ENCODE measurements at regions not wholly inside any gene's neighbourhood (a gene's known extent, or its start where the extent isn't known, plus 50 kb on each side); places are given as distances from the start of the nearest gene placed in this dataset.

- H3K9me2 ChIP-seq (replicated peaks; ENCODE audit: insufficient read depth, low read length): no peaks in the 10 kb centered on the region
- no peaks in the 10 kb centered on the region for H3K79me2 ChIP-seq (ENCODE audit: insufficient read depth, low read length)
- no peaks in the 10 kb centered on the region; the same call in 1 of the 2 replicates for H3K9me3 ChIP-seq (ENCODE audit: insufficient read depth, low read length)
- TF ChIP-seq EZH2phosphoT487 (conservative IDR thresholded peaks at IDR 0.05; ENCODE audit: low read length) (no peak), CTCF (IDR thresholded peaks at IDR 0.05; ENCODE audit: insufficient read depth, low read length, poor library complexity, severe bottlenecking) (no peak)
- H3K27ac ChIP-seq (ENCODE audit: low read depth, low read length): no peak overlapping the region
- H3K27me3 ChIP-seq (ENCODE audit: low read length): no peaks in the 10 kb centered on the region
- H3K4me2 ChIP-seq (ENCODE audit: low read depth, low read length, poor library complexity, severe bottlenecking): no peak overlapping the region
- H2AFZ ChIP-seq (ENCODE audit: low read depth, low read length, severe bottlenecking): no peak overlapping the region
- no peak overlapping the region for H3K4me3 ChIP-seq (ENCODE audit: insufficient read depth, low read length, poor library complexity, severe bottlenecking)
- H3K36me3 ChIP-seq (ENCODE audit: low read length): no peaks in the 10 kb centered on the region
- no peaks in the 10 kb centered on the region for H4K20me1 ChIP-seq (ENCODE audit: low read depth, low read length)
- H3F3A ChIP-seq (ENCODE audit: insufficient read depth): no peaks in the 10 kb centered on the region
- no peak overlapping the region for H3K9ac ChIP-seq (ENCODE audit: low read length)
Observed at GRCh38 chr7:98760201-98760651, 109.6 kb downstream of the TMEM130 start.

- no peaks in the 10 kb centered on the region for H3K79me2 ChIP-seq (ENCODE audit: insufficient read depth, low read length)
- H2AFZ ChIP-seq (ENCODE audit: low read depth, low read length, severe bottlenecking): no peak overlapping the region
- H3F3A ChIP-seq (ENCODE audit: insufficient read depth): no peaks in the 10 kb centered on the region
- H3K9me2 ChIP-seq (replicated peaks; ENCODE audit: insufficient read depth, low read length): no peaks in the 10 kb centered on the region
- no peak overlapping the region for H3K27ac ChIP-seq (ENCODE audit: low read depth, low read length)
- H3K27me3 ChIP-seq (ENCODE audit: low read length): no peaks in the 10 kb centered on the region
- H3K9ac ChIP-seq (ENCODE audit: low read length): no peak overlapping the region
- H3K4me3 ChIP-seq (ENCODE audit: insufficient read depth, low read length, poor library complexity, severe bottlenecking): no peak overlapping the region
- no peak overlapping the region for H3K4me2 ChIP-seq (ENCODE audit: low read depth, low read length, poor library complexity, severe bottlenecking)
- TF ChIP-seq CTCF (IDR thresholded peaks at IDR 0.05; ENCODE audit: insufficient read depth, low read length, poor library complexity, severe bottlenecking) (no peak), EZH2phosphoT487 (conservative IDR thresholded peaks at IDR 0.05; ENCODE audit: low read length) (no peak)
- H4K20me1 ChIP-seq (ENCODE audit: low read depth, low read length): no peaks in the 10 kb centered on the region
- H3K9me3 ChIP-seq (ENCODE audit: insufficient read depth, low read length): no peaks in the 10 kb centered on the region; the same call in 1 of the 2 replicates
- H3K36me3 ChIP-seq (ENCODE audit: low read length): no peaks in the 10 kb centered on the region
Observed at GRCh38 chr7:98761225-98761624, 108.6 kb downstream of the TMEM130 start.

GRCh38 chr7:98762620-98763019, 107.2 kb downstream of the TMEM130 start:
- no peak overlapping the region for H3K27ac ChIP-seq (ENCODE audit: low read depth, low read length)
- H3K36me3 ChIP-seq (ENCODE audit: low read length): no peaks in the 10 kb centered on the region
- no peaks in the 10 kb centered on the region for H3K9me2 ChIP-seq (replicated peaks; ENCODE audit: insufficient read depth, low read length)
- H3F3A ChIP-seq (ENCODE audit: insufficient read depth): no peaks in the 10 kb centered on the region
- H2AFZ ChIP-seq (ENCODE audit: low read depth, low read length, severe bottlenecking): no peak overlapping the region
- no peak overlapping the region for H3K4me2 ChIP-seq (ENCODE audit: low read depth, low read length, poor library complexity, severe bottlenecking)
- H3K27me3 ChIP-seq (ENCODE audit: low read length): no peaks in the 10 kb centered on the region
- no peaks in the 10 kb centered on the region for H4K20me1 ChIP-seq (ENCODE audit: low read depth, low read length)
- H3K9ac ChIP-seq (ENCODE audit: low read length): no peak overlapping the region
- H3K9me3 ChIP-seq (ENCODE audit: insufficient read depth, low read length): no peaks in the 10 kb centered on the region; the same call in 1 of the 2 replicates
- no peak overlapping the region for H3K4me3 ChIP-seq (ENCODE audit: insufficient read depth, low read length, poor library complexity, severe bottlenecking)
- TF ChIP-seq CTCF (IDR thresholded peaks at IDR 0.05; ENCODE audit: insufficient read depth, low read length, poor library complexity, severe bottlenecking): no peak
- TF ChIP-seq EZH2phosphoT487 (conservative IDR thresholded peaks at IDR 0.05; ENCODE audit: low read length): no peak
- H3K79me2 ChIP-seq (ENCODE audit: insufficient read depth, low read length): no peaks in the 10 kb centered on the region

Measured in SU-DHL-6 (cell line).